IPS-NIHi7 (cell line): ENCODE measurements at regions not wholly inside any gene's neighbourhood (a gene's known extent, or its start where the extent isn't known, plus 50 kb on each side); places are given as distances from the start of the nearest gene placed in this dataset.

Experiments
- DNase-seq: peaks from one replicate; pipeline ENCODE4 v3.0.0; 2012; ENCODE audit warnings: mixed read lengths; ENCODE audit errors: extremely low spot score

DNA sequence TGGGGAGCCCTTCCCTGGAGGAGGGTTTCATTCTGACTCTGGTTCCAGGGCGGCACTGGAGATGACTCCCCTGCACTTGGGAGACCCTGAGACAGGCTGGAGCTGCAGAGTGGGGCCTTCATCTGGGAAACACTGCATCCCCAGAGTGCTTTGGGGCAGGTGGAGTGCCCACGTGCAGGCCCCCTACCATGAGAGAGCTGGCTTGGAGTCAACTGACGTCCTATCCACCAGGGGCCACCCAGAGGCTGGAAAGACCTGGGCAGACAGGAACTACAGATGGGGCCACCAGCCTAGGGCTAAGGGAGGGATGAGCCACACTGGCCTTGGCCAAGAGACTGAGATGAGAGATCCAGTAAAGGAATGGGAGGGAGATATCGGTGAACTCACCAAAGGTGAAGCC, 153.8 kb downstream of the ASB1 start:
- no peak for DNase-seq

- DNase-seq, result no peak
Measured at GRCh38 chr2:238581126-238581525, 154.4 kb downstream of the ASB1 start.

- DNase-seq, result no peak
Measured at GRCh38 chr2:238582159-238582558, 155.4 kb downstream of the ASB1 start.

DNA sequence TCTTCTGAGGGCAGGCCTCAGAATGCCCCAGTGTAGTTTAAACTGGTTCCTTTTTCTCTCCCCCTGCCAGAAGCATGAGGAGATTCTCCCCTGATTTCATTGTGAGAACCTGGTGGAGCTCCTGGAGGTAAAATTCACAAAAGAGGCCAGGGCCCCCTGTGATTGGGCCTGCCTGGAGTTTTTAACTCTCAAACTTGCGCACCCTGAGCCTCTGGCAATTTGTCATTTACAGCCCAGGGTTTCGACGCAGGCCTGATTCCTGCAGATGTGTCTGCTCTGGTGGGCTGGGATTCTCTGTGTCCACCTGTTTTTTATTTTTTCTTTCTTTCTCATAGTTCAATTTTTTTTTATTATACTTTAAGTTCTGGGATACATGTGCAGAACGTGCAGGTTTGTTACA, 157.9 kb downstream of the ASB1 start:
- DNase-seq, result no peak

DNA sequence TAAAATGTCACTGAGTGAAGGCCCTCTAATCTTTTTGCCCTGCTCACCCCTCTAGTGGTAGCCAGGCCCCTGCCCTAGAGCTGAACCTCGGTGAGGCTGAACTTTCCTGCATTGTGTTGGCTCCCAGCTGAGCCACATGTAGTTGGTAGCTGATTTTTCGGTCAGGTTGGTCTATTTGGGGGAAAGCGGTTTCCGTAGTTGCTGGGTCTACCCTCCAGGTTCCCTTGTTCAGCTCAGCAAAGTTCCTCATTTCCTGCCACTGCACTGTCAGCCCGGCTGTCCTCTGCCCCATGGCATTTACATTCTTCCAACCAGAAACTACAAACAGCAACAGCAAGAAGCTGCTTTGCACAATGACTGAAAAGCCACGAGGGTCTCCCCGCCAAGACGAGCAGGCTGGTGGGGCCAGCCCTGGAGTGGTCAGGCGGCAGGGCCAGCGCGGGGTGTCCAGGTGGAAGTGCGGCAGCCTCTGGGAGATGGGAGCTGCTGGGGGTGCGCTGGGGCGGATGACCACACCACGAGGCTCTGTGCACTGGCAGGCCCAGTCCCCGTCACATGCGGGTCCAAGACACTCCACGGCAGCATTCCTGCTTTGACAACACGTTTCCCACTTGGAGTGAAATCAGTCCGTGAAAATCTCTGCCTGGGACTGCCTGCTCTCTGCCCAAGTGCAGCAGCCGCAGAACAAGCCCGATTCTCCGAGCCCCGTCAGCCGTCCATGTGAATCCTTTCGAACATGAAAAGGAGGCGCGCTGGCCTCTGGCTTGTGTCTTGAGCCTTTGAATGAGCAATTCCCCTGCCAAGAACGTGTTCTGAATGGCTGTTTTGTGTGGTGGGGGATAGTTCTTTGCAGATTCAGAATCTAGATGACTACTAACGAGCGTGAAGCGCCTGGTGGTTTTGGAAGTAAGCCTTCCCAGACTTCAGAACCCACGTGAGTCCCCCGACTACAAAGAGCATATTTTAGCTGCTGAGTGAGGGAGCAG, 159.4 kb downstream of the ASB1 start:
- no peak for DNase-seq

DNA sequence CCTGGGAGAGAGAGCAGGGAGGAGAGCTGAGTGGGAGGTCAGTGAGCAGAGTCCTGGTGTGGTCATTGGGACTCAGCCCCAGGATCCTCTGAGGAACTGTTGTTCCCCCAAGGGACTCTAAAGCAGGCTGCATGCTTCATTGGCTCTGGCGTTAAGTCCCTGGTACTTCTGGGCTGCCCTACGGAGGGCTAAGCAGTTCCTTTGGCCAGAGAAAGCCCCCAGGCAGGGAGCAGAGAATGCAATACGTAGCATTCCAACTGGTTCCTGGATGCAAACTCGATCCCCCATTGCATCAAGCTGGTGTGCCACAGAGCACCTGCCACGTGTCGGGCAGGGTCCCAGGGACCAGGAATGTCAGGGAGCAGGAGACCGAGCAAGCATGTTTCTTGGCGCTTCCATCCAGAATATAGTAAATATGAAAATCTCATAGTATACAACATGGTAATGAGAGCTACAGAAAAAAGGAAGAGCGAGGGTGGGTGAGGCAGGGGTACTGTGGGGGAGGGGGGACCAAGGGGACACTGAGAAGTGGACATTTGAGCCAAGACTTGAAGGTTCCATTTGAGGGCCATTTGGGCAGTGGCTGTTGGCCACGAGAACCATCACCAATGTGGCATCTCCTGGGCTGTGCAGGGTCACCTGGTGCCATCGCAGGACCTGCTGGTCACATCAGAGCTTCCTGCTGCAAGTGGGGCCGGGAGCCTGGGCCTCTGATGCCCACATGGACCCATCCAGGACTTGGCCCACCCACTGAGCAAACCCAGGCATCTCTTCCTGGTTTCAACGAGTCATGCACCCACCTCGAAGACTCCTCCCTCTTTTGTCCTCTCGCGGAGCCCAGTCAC, 160.4 kb downstream of the ASB1 start:
- DNase-seq, result no peak

DNA sequence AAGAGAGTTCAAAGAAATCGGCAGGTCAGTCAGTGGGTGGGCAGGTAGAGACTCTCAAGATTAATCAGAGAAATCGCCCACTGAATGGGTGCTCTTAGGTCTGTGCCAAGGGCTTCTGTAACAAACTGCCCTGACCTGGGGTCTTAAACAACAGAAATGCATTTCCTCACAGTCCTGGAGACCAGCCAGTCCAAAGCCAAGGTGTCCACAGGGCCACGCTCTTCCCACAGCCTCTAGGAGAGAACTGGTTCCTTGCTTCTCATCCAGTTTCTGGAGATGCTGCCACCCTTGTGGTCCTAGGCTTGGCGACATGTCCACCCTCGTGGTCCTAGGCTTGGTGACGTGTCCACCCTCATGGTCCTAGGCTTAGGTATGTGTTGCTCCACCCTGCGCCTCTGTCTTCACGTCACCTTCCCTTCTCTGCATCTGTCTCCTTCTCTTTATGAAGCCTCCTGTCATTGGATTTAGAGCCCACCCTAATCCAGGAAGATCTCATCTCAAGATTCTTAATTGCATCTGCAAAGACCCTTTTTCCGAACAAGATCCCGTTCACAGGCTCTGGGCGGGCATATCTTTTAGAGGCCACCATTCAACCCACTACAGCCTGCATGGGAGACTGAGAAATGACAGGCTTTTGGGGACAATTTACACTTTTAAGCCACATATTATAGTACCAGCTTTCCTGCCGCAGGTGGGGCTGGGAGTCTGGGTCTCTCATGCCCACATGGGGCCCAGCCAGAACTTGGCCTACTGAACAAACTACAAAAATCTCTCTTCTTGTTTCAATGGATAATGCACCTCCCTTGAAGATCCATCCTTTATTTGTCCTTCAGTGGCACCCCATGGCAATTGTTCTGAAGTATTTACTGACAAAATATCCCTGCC, 161.3 kb downstream of the ASB1 start:
- no peak for DNase-seq

DNA sequence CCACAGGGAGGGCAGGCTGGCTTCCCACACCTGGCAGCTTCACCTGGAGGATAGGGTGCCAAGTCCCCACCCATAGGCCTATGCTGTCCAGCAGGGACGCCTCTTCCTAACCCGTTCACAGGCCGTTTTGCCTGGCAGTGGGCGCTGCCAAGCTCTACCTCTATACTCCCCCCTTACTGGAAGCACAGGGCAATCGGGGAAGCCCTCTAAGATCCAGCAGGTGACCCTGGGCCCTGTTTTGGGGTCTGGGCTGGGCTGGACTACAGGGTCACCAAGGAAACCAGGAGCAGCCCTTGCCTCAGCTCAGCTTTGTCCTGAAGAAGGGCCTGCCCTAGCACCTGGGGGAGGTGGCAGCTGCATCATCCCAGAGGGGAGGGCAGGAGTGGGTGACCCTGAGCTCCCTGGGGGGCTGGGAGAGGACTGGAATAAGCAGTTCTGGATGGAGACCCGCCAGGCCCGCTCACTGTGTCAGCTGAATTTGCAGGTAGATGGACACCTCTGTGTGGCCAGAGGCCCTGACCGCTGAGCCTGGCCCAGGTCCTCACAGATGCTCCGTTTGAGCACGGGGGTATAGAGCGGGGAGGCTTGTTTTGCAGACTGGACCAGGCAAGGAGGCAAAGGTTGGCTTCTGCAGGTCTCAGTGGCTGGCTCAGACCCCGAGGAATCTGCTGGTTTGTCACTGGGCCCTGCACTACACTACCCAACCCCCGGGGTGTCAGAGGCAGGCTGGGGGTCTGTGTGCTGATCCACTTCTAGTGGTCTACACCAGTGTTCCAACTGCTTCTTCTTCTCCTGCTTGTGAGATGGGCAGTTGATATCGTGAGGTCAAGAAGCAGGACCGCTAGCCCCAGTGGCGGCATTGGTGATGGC, 163.1 kb downstream of the ASB1 start:
- no peak for DNase-seq

DNA sequence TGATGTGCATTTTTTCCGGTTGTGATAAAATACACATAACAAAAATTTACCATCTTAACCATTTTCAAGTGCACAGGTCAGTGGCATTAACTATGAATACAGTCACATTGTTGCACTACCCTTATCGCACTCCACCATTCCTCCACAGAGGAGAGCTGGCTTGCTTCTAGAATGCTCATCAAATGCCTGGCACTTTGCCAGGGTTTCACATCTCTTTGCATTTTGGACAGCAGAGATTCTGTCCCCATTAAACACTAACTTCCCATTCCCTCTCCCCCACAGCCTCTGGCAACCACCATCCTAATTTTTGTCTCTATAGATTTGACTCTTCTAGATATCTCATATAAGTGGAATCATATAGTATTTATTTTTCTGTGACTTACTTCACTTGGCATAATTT, 165.0 kb downstream of the ASB1 start:
- no peak for DNase-seq

GRCh38 chr2:238593236-238593635, 166.5 kb downstream of the ASB1 start:
- no peak for DNase-seq

DNA sequence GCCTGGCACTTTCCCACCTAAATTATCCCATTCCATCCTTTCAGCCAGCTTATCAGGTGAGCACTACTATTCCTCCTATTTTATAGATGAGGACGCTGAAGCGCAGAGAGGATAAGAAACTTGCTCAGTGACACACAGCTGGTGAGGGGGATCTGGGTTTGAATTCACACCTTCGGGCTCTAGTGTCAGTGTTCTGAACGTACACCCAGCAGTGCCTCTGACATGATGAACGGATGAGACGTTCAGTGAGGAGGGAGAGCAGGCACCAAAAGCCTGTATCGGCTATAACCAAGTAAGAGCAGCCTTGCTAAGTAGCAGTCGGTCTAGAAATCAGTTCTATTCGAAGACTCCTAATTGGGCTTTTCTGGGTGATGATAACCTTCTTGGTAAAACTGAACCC, 167.0 kb downstream of the ASB1 start:
- DNase-seq, result no peak

- no peak for DNase-seq
Measured at GRCh38 chr2:238594796-238595749, 168.3 kb downstream of the ASB1 start.

GRCh38 chr2:238595750-238596570, 169.2 kb downstream of the ASB1 start:
- DNase-seq, result no peak

DNA sequence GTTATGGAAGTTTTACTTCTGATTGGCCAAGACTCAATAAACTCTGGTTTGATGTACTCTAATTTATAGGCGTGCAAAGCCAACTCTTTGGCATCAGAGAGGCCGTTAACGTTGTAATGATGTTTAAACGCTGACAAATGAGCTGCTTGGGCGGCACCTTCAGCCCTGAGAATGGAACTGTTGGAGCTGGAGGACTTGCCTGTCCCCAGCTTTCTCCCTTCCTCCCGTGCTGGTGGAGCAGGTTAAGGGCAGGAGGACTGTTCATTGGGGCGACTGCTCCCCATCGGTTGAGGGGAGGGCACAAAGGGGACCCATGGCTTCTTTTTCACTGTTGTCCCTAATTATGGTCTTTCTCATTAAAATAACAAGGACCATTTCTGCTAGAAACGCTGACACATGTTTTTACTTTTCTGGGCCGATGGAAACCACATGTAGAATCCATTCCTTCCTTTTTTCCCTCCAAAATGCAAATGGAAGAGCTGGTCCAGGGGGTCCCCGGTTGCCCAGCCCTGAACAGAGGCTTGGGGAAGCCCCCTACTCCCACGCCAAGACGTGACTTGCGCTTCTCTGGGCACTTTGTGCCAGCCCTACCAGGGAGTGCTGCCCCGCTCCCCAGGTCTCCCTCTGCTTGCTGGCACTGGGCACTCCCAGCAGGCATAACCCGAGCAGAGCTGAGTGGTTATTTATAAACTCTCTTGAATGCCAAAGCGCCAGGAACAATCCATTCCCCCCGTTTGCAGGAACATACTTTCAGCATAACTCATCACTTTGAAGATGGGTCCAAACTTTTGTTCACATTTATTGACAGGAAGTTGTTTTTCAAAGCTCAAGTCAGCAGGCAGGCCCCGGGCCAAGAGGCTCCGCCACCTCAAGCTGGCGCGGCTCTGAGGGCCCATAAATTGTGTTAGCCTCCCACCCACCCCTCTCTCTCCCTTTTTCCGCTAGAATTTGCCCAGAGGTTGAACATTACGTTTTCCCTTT, 170.1 kb downstream of the ASB1 start:
- no peak for DNase-seq

DNA sequence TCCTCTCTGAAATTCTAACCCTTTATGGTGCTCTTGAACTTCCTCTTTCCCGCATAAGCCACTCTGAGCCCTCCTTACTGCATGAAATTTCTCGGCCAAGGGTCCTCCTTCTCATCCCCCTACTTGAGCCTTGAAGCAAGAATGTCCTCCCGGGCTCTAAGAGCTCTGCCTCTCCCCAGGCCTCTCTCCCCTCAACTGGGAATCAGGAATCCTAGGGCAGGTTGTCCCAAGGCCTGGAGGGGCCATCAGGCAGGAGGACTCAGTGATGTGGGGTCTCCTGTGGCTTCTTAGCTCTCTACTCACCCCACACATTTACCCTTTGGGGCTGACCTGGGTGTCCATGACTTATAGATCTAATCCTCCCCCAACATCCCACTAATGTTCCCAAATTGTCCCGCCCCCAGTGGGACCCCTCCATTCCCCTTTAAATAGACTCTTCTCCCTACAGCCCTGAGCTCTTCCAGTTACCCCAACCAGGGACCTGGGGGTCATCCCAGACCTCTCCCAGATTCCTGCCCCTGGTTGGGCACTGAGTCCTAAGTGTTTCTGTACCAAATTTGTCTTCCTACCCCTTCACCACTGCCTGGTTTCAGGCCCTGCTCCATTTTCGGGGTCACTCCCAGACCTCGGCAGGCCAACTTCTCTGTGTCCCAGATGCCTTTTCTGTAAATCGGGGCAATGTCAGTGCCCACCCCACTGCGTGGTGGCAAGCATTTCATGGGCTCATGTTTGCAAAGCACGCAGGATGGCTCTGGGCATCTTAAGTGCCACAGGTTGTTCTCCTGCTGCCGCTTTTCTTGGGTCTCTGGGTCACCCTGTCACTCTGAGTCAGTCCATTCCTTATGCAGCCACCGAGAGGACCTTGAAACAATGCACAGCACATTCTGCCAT, 171.2 kb downstream of the ASB1 start:
- DNase-seq, result no peak

DNA sequence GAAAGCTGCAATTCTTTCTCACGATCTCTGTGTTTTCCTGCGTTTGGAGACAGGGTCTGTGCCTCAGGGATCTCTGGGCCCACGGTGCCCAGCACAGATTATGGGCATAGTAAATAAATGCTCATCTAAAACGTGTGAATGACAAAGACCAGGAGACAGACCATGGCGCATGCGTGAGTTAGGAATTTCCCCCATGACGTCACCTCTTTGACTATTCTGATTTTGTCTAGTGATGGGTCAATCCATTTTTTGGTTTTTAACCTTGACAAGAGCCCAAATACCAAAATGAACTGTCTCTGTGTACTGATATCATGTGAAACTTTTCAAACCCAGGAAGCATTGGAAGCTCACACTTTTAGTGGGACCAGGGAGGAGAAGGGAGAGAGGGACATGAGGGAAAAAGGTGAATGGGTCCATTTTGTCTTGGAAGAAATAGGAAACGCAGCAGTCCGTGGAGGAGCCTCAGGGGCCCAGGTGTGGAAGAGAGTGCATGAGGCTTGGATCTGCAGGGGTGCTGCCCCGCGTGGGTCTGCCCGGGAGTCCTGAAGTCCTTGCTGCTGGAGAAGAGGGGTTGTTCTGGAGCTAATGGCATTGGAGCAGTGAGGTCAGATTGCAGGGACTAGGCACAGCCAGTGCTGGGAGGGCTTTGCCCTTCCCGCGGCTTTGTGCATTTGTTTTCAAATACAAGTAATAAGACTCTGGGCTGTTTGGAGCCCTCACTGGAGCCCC, 172.2 kb downstream of the ASB1 start:
- DNase-seq, result no peak
